ENCODE measurements at regions not wholly inside any gene's neighbourhood (a gene's known extent, or its start where the extent isn't known, plus 50 kb on each side); places are given as distances from the start of the nearest gene placed in this dataset.

- Histone ChIP-seq H3K4me3 (ENCODE audit: severe bottlenecking) (no peak overlapping the region), H3K4me1 (ENCODE audit: insufficient read depth, poor library complexity, severe bottlenecking) (no peaks in the 10 kb centered on the region), H3K27me3 (ENCODE audit: insufficient read depth, poor library complexity, severe bottlenecking) (no peaks in the 10 kb centered on the region), H3K27ac (ENCODE audit: poor library complexity, severe bottlenecking) (no peak overlapping the region), H3K9me3 (ENCODE audit: severe bottlenecking) (no peaks in the 10 kb centered on the region), H3K36me3 (ENCODE audit: low read depth) (no peaks in the 10 kb centered on the region)
- no peak for TF ChIP-seq CTCF (IDR thresholded peaks at IDR 0.05; ENCODE audit: poor library complexity, severe bottlenecking)
- no peak for DNase-seq (ENCODE audit: low spot score)
- no peak for ATAC-seq (ENCODE audit: low read depth)
Measured at GRCh38 chr15:98519767-98520550, 128.4 kb upstream of the IGF1R start.

- Histone ChIP-seq H3K36me3 (ENCODE audit: low read depth) (no peaks in the 10 kb centered on the region), H3K4me1 (ENCODE audit: insufficient read depth, poor library complexity, severe bottlenecking) (no peaks in the 10 kb centered on the region), H3K9me3 (ENCODE audit: severe bottlenecking) (no peaks in the 10 kb centered on the region), H3K27ac (ENCODE audit: poor library complexity, severe bottlenecking) (no peak overlapping the region), H3K4me3 (ENCODE audit: severe bottlenecking) (no peak overlapping the region), H3K27me3 (ENCODE audit: insufficient read depth, poor library complexity, severe bottlenecking) (no peaks in the 10 kb centered on the region)
- DNase-seq (ENCODE audit: low spot score) = no peak
- TF ChIP-seq CTCF (IDR thresholded peaks at IDR 0.05; ENCODE audit: poor library complexity, severe bottlenecking) = no peak
- ATAC-seq (ENCODE audit: low read depth) = no peak
Measured at GRCh38 chr15:98522127-98522526, 126.2 kb upstream of the IGF1R start.

- H3K9me3 ChIP-seq (ENCODE audit: severe bottlenecking) = no peaks in the 10 kb centered on the region
- no peak for TF ChIP-seq CTCF (IDR thresholded peaks at IDR 0.05; ENCODE audit: poor library complexity, severe bottlenecking)
- no peaks in the 10 kb centered on the region for H3K4me1 ChIP-seq (ENCODE audit: insufficient read depth, poor library complexity, severe bottlenecking)
- DNase-seq (ENCODE audit: low spot score) (no peak), ATAC-seq (ENCODE audit: low read depth) (no peak)
- no peaks in the 10 kb centered on the region for H3K36me3 ChIP-seq (ENCODE audit: low read depth)
- peaks cover 2% of the 10 kb centered on the region for H3K27me3 ChIP-seq (ENCODE audit: insufficient read depth, poor library complexity, severe bottlenecking)
- no peak overlapping the region for H3K27ac ChIP-seq (ENCODE audit: poor library complexity, severe bottlenecking)
- H3K4me3 ChIP-seq (ENCODE audit: severe bottlenecking) = no peak overlapping the region
Measured at GRCh38 chr15:98523912-98524662, 124.3 kb upstream of the IGF1R start.

GRCh38 chr15:98524838-98525660, 123.3 kb upstream of the IGF1R start:
- H3K4me3 ChIP-seq (ENCODE audit: severe bottlenecking) = no peak overlapping the region
- no peak overlapping the region for H3K27ac ChIP-seq (ENCODE audit: poor library complexity, severe bottlenecking)
- TF ChIP-seq CTCF (IDR thresholded peaks at IDR 0.05; ENCODE audit: poor library complexity, severe bottlenecking) = no peak
- H3K36me3 ChIP-seq (ENCODE audit: low read depth) = no peaks in the 10 kb centered on the region
- H3K9me3 ChIP-seq (ENCODE audit: severe bottlenecking) = peaks cover 2% of the 10 kb centered on the region
- no peak for DNase-seq (ENCODE audit: low spot score)
- ATAC-seq (ENCODE audit: low read depth) = no peak
- peaks cover 6% of the 10 kb centered on the region for H3K27me3 ChIP-seq (ENCODE audit: insufficient read depth, poor library complexity, severe bottlenecking)
- no peaks in the 10 kb centered on the region for H3K4me1 ChIP-seq (ENCODE audit: insufficient read depth, poor library complexity, severe bottlenecking)
